GM23338 (cell line): ENCODE measurements at regions not wholly inside any gene's neighbourhood (a gene's known extent, or its start where the extent isn't known, plus 50 kb on each side); places are given as distances from the start of the nearest gene placed in this dataset.

Source experiments
- ATAC-seq: fragments of 200-7000 bp; cut with Tn5 transposase; 3 replicates; pipeline ENCODE4 v1.9.1; 2020
- DNase-seq: peaks from one replicate; pipeline ENCODE4 v3.0.0-alpha.2; 2015; ENCODE audit warnings: low spot score
- H2AFZ ChIP-seq: fragments of 200-600 bp; sonication (generic); 2 replicates; pipeline ENCODE4 v1.8.0; 2016; ENCODE audit warnings: antibody characterized with exemption, mild to moderate bottlenecking, moderate library complexity
- H3F3A ChIP-seq: fragments of 200-600 bp; sonication (generic); replicated peaks from 2 replicates; pipeline ENCODE4 v1.8.0; 2017; ENCODE audit warnings: antibody characterized with exemption, mixed run types, low read depth
- H3K27ac ChIP-seq: fragments of 200-600 bp; sonication (generic); 2 replicates; pipeline ENCODE4 v1.6.1; 2016; ENCODE audit warnings: low read depth
- H3K27me3 ChIP-seq: fragments of 200-600 bp; sonication (generic); 2 replicates; pipeline ENCODE4 v1.8.0; 2016; ENCODE audit warnings: mild to moderate bottlenecking, mixed run types, moderate library complexity; ENCODE audit not compliant: insufficient read depth
- H3K36me3 ChIP-seq: fragments of 200-600 bp; sonication (generic); 2 replicates; pipeline ENCODE4 v1.8.0; 2016; ENCODE audit warnings: mild to moderate bottlenecking; ENCODE audit not compliant: insufficient read depth
- H3K4me1 ChIP-seq: fragments of 200-600 bp; sonication (generic); 2 replicates; pipeline ENCODE4 v1.8.0; 2016; ENCODE audit warnings: mild to moderate bottlenecking, moderate library complexity; ENCODE audit not compliant: insufficient read depth
- H3K4me2 ChIP-seq: fragments of 200-600 bp; sonication (generic); 2 replicates; pipeline ENCODE4 v1.7.1; 2017; ENCODE audit warnings: mixed run types
- H3K4me3 ChIP-seq: fragments of 200-600 bp; sonication (generic); 2 replicates; pipeline ENCODE4 v1.6.1; 2016; ENCODE audit warnings: mixed run types
- H3K79me2 ChIP-seq: fragments of 200-600 bp; sonication (generic); replicated peaks from 2 replicates; pipeline ENCODE4 v1.8.0; 2017; ENCODE audit warnings: mild to moderate bottlenecking; ENCODE audit not compliant: insufficient read depth
- H3K9me2 ChIP-seq: fragments of 200-600 bp; sonication (generic); 2 replicates; pipeline ENCODE4 v1.8.0; 2017; ENCODE audit not compliant: insufficient read depth
- H4K20me1 ChIP-seq: fragments of 200-600 bp; sonication (generic); replicated peaks from 2 replicates; pipeline ENCODE4 v1.8.0; 2017; ENCODE audit warnings: mild to moderate bottlenecking; ENCODE audit not compliant: insufficient read depth
- H3K27ac Mint-ChIP-seq: 2 replicates; pipeline ENCODE4 v1.8.0; 2020; ENCODE audit warnings: inconsistent platforms, mild to moderate bottlenecking, moderate library complexity, mixed read lengths
- H3K27me3 Mint-ChIP-seq: 3 replicates; pipeline ENCODE4 v1.8.0; 2022; ENCODE audit warnings: low read depth, mild to moderate bottlenecking, moderate library complexity, mixed read lengths, inconsistent platforms; ENCODE audit not compliant: insufficient read depth, poor library complexity
- H3K36me3 Mint-ChIP-seq: 3 replicates; pipeline ENCODE4 v1.8.0; 2021; ENCODE audit warnings: low read depth, mild to moderate bottlenecking, inconsistent platforms, moderate library complexity, mixed read lengths
- H3K4me1 Mint-ChIP-seq: 3 replicates; pipeline ENCODE4 v1.8.0; 2020; ENCODE audit warnings: mild to moderate bottlenecking, inconsistent platforms, mixed read lengths
- H3K4me3 Mint-ChIP-seq: 3 replicates; pipeline ENCODE4 v1.8.0; 2021; ENCODE audit warnings: moderate library complexity, mild to moderate bottlenecking, inconsistent platforms, mixed read lengths
- H3K9me3 Mint-ChIP-seq: 3 replicates; pipeline ENCODE4 v1.8.0; 2020; ENCODE audit warnings: moderate library complexity, mild to moderate bottlenecking, inconsistent platforms, mixed read lengths
- EZH2 ChIP-seq: fragments of 200-600 bp; sonication (generic); IDR thresholded peaks from one replicate; pipeline ENCODE4 v1.8.0; 2017; ENCODE audit warnings: antibody characterized with exemption, mild to moderate bottlenecking, low read depth; ENCODE audit not compliant: unreplicated experiment
- JUNB ChIP-seq: IDR thresholded peaks from one replicate; pipeline ENCODE4 v1.6.1; 2016; ENCODE audit warnings: antibody characterized with exemption; ENCODE audit not compliant: unreplicated experiment
- ZNF114 ChIP-seq: fragments of 250-450 bp; sonication (Bioruptor Pico); IDR thresholded peaks from 2 replicates; pipeline ENCODE4 v1.5.0; 2020; ENCODE audit warnings: mild to moderate bottlenecking, moderate library complexity
- ZNF331 ChIP-seq: fragments of 250-450 bp; sonication (Bioruptor Pico); IDR thresholded peaks from 2 replicates; pipeline ENCODE4 v1.5.0; 2020; ENCODE audit warnings: low read depth, mild to moderate bottlenecking, moderate library complexity
- ZNF462 ChIP-seq: fragments of 250-450 bp; sonication (Bioruptor Pico); IDR thresholded peaks from 2 replicates; pipeline ENCODE4 v1.5.0; 2020; ENCODE audit warnings: mild to moderate bottlenecking, moderate library complexity

GRCh38 chr11:110912437-110912836 is 200.2 kb upstream of the ARHGAP20 start (continued):
- TF ChIP-seq ZNF462 (no peak), ZNF331 (CRISPR knock-in tag) (no peak), JUNB (no peak), EZH2 (no peak)

- DNase-seq (no peak), ATAC-seq (no peak)
- H3K9me2 ChIP-seq = no peaks in the 10 kb centered on the region
- H3K36me3 ChIP-seq = no peaks in the 10 kb centered on the region
- H3K4me2 ChIP-seq = no peak overlapping the region
- no peak overlapping the region for H3K27ac ChIP-seq
- no peaks in the 10 kb centered on the region for H3K9me3 Mint-ChIP-seq
- H3K27ac Mint-ChIP-seq = no peak overlapping the region
- H3F3A ChIP-seq = no peaks in the 10 kb centered on the region
- no peaks in the 10 kb centered on the region for H3K4me1 ChIP-seq
- no peaks in the 10 kb centered on the region for H3K79me2 ChIP-seq
- no peak overlapping the region for H3K4me3 Mint-ChIP-seq
- no peaks in the 10 kb centered on the region for H3K27me3 ChIP-seq
- peak overlapping the region; percentile 52; the same call in 1 of the 2 replicates for H2AFZ ChIP-seq
- H3K27me3 Mint-ChIP-seq = no peaks in the 10 kb centered on the region
- H3K36me3 Mint-ChIP-seq = no peaks in the 10 kb centered on the region
- H3K4me1 Mint-ChIP-seq = no peaks in the 10 kb centered on the region
- TF ChIP-seq ZNF114 (CRISPR knock-in tag) = no peak
- TF ChIP-seq ZNF331 (CRISPR knock-in tag) = no peak
- no peak for TF ChIP-seq ZNF462
- no peaks in the 10 kb centered on the region for H4K20me1 ChIP-seq
- no peak overlapping the region for H3K4me3 ChIP-seq
Measured at GRCh38 chr11:110910384-110910783, 198.1 kb upstream of the ARHGAP20 start.
